ENCODE measurements at regions not wholly inside any gene's neighbourhood (a gene's known extent, or its start where the extent isn't known, plus 50 kb on each side); places are given as distances from the start of the nearest gene placed in this dataset.

DNA sequence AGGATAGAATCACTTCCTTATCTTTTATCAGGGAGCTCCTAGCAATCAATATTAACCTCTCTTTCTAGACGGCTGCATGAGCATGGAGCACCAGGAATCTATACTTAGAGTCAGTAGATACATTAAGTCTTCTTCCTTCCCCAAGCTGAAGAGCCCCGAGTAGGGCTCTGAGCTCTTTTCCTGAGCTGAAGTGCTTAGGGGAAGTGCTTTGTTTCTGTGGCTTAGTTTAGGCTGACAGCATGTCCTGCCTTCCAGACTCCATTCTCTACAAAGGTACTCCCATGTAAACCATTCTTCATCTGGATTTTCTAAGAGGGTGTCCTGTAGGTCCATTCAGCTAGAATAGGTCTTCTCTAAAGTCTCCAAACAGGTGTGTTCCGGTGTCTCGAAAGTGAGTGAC lies 127.5 kb upstream of the AFF2 start:
- DNase-seq: no peak

- no peak for DNase-seq
Observed at GRCh38 chrX:148376342-148376741, 124.1 kb upstream of the AFF2 start.

GRCh38 chrX:148380107-148380506 lies 120.3 kb upstream of the AFF2 start:
- DNase-seq: no peak

- peak; percentile 16 for DNase-seq
Observed at GRCh38 chrX:148380650-148381561, 119.5 kb upstream of the AFF2 start.

- no peak for DNase-seq
Observed at GRCh38 chrX:148381603-148382002, 118.8 kb upstream of the AFF2 start.

DNA sequence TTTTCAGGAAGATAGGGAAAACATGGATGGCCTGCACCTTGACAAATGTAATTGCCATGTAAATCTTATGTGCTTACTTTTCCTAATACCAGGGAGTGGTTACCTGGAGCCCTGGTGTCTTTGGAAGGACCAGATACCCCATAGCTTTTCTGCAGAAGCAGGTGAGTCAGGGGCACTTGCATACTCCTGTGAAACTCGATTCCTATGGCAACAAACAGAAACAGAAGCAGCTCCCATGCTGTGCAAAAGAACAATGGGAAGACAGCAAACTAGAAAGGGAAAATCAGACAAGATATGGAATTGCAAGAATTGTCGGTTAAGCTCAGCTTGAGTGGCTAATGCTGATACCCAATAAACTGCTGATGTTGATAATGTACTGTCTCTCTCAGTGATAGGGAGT lies 117.4 kb upstream of the AFF2 start:
- no peak for DNase-seq

DNA sequence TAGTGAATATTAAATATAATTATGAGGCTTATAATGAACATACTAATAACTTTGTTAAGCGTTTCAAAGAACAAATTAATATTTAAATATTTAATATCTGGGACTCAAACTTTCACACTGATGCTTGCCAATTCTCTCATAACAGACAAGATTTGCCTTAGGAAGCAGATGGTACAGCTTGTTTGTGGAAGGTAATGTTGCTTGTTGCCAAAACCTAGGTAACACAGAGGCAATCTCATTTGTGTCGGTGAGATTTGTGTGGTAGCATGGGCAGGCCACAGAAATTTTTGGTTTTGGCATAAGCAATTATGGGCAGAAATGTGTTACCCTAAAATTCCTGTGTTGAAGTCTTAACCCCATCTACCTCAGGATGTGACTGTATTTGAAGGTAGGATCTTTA lies 114.9 kb upstream of the AFF2 start:
- DNase-seq: no peak

DNA sequence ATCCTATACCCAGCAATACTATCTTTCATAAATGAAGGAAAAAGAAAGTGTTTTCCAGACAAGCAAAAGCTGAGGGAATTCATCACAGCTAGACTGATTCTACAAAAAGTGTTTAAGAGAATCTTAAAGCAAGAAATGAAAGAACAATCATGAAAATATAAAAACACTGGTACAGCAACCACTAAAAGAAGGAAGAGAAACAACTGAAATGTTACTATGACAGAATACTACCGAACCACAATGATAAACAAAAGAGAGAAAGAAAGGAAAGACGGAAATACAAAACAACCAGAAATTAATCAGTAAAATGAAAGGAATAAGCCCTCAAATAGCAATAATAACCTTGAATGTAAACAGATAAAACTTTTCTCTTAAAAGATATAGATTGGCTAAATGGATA lies 110.8 kb upstream of the AFF2 start:
- no peak for DNase-seq

DNA sequence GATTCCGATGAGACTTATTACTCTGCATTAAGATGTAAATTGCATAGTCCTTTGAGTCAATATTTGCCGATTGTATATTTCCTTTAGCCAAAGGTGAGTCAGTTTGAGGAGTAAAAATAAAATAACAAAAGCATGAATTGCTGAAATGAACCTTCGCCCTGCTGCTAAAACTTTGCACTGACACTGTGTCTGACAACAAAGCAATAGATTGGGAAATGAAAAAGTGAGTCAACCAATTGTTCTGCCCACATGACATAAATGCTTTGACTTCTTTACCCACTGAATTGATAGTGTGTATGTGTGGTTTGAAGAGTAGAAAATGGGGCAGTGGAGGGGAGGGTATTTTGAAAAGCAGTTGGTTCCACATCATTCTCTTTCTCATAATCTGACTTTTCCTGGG lies 88.4 kb upstream of the AFF2 start:
- no peak for DNase-seq

DNA sequence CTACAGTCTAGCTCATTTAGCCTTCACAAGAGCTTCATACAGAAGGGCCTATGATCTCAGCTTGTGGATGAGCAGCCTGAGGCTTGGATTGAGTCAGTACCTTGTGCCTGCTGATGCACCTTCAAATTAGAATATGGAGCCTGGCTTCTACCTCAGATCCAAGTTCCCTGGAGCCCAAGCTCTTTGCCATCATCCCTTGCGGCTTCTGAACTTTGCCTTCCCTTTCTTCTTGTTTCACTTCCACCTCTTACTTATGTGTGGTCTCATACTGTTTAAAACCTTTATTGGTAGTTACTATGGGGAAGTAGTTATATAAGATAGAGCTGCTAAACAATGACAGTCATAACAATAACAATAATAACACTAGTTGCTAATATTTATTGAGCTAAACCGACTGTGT lies 84.3 kb upstream of the AFF2 start:
- DNase-seq: no peak

DNA sequence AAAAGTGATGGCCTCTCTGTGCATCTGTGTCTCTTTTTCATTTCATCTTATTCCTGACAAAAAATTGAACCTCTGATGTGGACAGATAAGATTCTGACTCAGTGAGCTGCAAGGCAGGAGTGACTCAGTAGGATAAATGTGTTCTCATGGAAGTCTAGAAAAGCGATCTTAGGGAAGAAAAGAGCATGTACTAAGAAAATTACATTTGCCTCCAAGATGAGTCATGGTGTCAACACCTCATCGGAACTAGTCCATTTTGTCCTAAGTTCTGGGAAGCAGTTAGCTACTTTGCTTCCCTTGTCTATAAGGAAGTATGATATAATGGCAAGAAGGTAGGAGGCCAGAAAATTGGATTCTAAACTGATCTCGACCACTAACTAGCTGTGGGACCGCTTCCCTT lies 83.5 kb upstream of the AFF2 start:
- DNase-seq: no peak

DNA sequence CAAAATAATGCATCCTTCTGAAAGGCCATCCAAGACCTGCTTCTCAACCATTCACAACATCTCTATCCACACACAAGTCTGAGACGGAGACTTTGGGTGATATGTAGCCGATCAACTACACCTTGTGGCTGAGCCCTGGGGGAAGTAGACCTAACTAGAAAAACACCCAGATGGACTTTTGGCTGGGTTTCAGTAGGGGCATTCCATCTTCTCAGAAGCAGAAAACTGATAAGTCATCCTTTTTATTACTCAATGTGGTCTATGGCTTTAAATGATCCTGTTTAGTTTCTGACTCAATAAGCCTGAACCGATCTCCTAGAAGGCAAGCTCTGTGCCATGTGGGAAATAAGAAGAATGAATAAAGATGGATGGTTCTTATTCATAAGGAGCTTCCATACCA lies 82.5 kb upstream of the AFF2 start:
- DNase-seq: no peak

DNA sequence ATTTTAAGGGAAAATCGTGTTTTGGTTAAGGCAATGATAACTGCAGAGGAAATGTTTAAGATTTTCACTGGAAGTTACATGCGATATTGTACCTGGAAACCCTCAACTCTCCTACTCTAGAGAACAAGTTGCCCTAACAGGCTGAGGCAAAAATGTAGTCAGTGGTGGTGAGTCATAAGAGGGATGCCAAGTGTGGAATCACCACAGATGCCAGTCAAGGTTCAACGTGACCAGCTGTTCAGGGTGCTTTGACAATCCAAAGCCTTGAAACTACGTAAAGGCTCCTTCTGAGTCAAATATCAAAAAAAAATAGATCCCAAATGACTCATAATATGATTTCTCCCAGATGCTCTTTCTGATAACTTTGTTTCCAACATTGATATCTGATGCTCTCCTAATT lies 77.9 kb upstream of the AFF2 start:
- no peak for DNase-seq

- DNase-seq: no peak
Observed at GRCh38 chrX:148424570-148424969, 75.8 kb upstream of the AFF2 start.

- no peak for DNase-seq
Observed at GRCh38 chrX:148426467-148426866, 74.0 kb upstream of the AFF2 start.

GRCh38 chrX:148441387-148441786 lies 59.0 kb upstream of the AFF2 start:
- DNase-seq: no peak

DNA sequence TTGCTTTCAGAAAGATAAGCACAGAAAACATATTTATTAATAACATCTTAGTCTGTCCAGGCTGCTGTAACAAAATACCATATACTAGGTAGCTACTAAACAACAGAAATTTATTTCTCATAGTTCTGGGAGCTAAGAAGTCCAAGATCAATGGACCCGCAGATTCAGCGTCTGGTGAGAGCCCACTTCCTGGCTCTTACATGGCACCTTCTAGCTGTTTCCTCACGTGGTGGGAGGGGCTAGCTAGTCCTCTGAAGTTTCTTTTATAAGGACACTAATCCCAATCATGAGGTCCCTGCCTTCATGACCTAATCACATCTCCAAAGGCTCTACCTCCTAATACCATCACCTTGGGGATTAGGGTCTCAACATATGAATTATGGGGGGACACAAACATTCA lies 57.2 kb upstream of the AFF2 start:
- no peak for DNase-seq

DNA sequence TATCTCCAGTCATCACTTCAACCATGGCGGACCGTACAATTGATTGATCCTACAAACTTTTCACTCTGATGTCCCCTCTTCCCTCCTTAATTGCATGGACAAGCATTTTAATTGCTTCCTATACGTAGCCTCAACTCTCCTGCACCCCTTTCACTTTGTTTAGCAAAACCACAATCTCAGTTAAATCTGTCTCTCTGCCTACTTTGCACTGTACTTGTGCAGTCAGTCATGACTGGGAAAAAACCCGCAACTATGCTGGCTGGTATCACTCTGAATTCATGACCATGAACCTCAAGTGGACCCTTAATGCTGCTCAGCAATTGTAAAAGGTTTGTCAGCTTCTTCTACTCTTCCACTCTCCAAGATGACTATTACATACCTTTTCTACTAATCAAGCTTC lies 51.7 kb upstream of the AFF2 start:
- no peak for DNase-seq
